Naive B cell (primary cell): ENCODE measurements at regions not wholly inside any gene's neighbourhood (a gene's known extent, or its start where the extent isn't known, plus 50 kb on each side); places are given as distances from the start of the nearest gene placed in this dataset.
"Not testable (repeated sequence)": the region's sequence is repeated elsewhere in the genome, so short reads cannot be mapped to it uniquely, and the experiment has no call there.

Experiments used
- ATAC-seq, 2 donors: fragments of 150-1000 bp; cut with Tn5 transposase; 2 replicates each; pipeline ENCODE4 v1.10.0; 2021; ENCODE audit warnings: low read depth in 2 of 2, mild to moderate bottlenecking in 2 of 2, moderate library complexity in 2 of 2
- DNase-seq: peaks from one replicate; pipeline ENCODE4 v3.0.0; 2022
- H3K27ac Mint-ChIP-seq, 6 donors: one replicate each; pipeline ENCODE4 v1.8.0; 2020 to 2022; ENCODE audit warnings: mild to moderate bottlenecking in 6 of 6, mixed read lengths in 6 of 6, moderate library complexity in 5 of 6, inconsistent platforms in 2 of 6
- H3K27me3 Mint-ChIP-seq, 3 donors: one replicate each; pipeline ENCODE4 v1.8.0; 2021 to 2022; ENCODE audit warnings: mixed read lengths in 3 of 3, mild to moderate bottlenecking in 1 of 3
- H3K36me3 Mint-ChIP-seq, 2 donors: one replicate each; pipeline ENCODE4 v1.8.0; 2020 to 2022; ENCODE audit warnings: mixed read lengths in 2 of 2, inconsistent platforms in 1 of 2, mild to moderate bottlenecking in 1 of 2
- H3K4me1 Mint-ChIP-seq, 3 donors: one replicate each; pipeline ENCODE4 v1.8.0; 2020 to 2022; ENCODE audit warnings: mixed read lengths in 3 of 3, inconsistent platforms in 1 of 3, mild to moderate bottlenecking in 1 of 3, moderate library complexity in 1 of 3
- H3K4me3 Mint-ChIP-seq, 8 donors: one replicate each; pipeline ENCODE4 v1.8.0; 2020 to 2022; ENCODE audit warnings: mild to moderate bottlenecking in 8 of 8, mixed read lengths in 8 of 8, moderate library complexity in 8 of 8, inconsistent platforms in 2 of 8
- H3K9me3 Mint-ChIP-seq, 7 donors: one replicate each; pipeline ENCODE4 v1.8.0; 2020 to 2022; ENCODE audit warnings: mixed read lengths in 7 of 7, mild to moderate bottlenecking in 5 of 7, inconsistent platforms in 2 of 7, moderate library complexity in 1 of 7

GRCh38 chr6:125444006-125444923 is 142.5 kb upstream of the HDDC2 start:
- Mint-ChIP-seq H3K27me3 (peaks cover 0 to 9% (median 7%) of the 10 kb centered on the region in 3 donors), H3K4me3 (no peak overlapping the region), H3K4me1 (peaks cover 0 to 3% (median 0%) of the 10 kb centered on the region in 3 donors), H3K27ac (no peak overlapping the region), H3K36me3 (no peaks in the 10 kb centered on the region), H3K9me3 (no peaks in the 10 kb centered on the region)
- ATAC-seq (no peak), DNase-seq (no peak)

DNA sequence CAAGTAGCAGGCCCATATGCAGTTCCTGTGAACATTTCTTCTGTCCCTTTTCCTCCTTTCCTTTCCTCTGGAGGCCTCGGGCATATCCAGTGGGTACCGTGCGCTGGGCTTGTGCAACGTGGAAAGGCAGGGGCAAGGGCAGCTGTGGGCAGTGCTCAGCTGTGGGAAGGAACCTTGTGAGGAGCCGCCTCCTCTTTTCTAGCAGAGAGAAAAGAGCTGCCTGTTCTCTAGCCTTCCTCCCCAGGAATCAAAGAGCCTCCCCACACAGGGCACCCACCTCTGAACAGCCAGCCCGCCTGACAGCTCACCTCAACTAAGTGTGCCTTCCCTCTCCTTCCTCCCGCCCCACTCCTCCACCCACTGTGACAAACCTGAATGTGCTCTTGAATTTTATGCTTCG is 143.3 kb upstream of the HDDC2 start:
- ATAC-seq (no peak), DNase-seq (no peak)
- Mint-ChIP-seq H3K36me3 (no peaks in the 10 kb centered on the region), H3K9me3 (peaks cover 0 to 4% (median 0%) of the 10 kb centered on the region in 7 donors), H3K4me1 (peaks cover 0 to 3% (median 0%) of the 10 kb centered on the region in 3 donors), H3K27me3 (peaks cover 0 to 9% (median 7%) of the 10 kb centered on the region in 3 donors), H3K27ac (no peak overlapping the region), H3K4me3 (no peak overlapping the region)

GRCh38 chr6:125446011-125446410 is 144.2 kb upstream of the HDDC2 start:
- Mint-ChIP-seq H3K9me3 (peaks cover 0 to 4% (median 0%) of the 10 kb centered on the region in 7 donors), H3K4me3 (no peak overlapping the region), H3K36me3 (no peaks in the 10 kb centered on the region), H3K4me1 (peaks cover 0 to 3% (median 0%) of the 10 kb centered on the region in 3 donors), H3K27ac (no peak overlapping the region), H3K27me3 (peaks cover 0 to 9% (median 7%) of the 10 kb centered on the region in 3 donors)
- no peak for DNase-seq
- ATAC-seq: no peak

- Mint-ChIP-seq H3K36me3 (peaks cover 0 to 6% of the 10 kb centered on the region in 2 donors), H3K27me3 (no peaks in the 10 kb centered on the region), H3K9me3 (peaks cover 10 to 25% (median 12%) of the 10 kb centered on the region in 7 donors), H3K4me3 (no peak overlapping the region), H3K4me1 (peaks cover 0 to 7% (median 0%) of the 10 kb centered on the region in 3 donors), H3K27ac (peak overlapping the region in 2 of 6 donors; percentile 38 to 39)
- no peak for DNase-seq
- ATAC-seq: no peak
These were observed 150.0 kb upstream of the HDDC2 start for GRCh38 chr6:125451750-125452149.

DNA sequence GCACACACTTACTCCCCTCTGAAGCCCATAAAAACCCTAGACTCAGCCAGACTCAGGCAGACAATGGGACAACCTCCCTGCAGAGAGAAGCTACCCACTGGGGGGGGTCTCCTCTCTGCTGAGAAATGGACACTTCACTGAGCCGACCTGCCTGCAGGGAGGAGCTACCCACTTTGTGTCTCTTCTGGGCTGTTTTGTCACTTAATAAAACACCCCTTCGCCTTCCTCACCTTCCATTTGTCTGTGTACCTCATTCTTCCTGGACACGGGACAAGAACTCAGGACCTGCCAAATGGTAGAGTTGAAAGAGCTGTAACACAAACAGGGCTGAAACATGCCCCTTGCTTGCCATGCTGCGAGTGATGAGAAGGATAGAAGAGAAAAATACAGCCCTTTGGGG is 151.7 kb upstream of the HDDC2 start:
- ATAC-seq (no peak), DNase-seq (no peak)
- H3K9me3 Mint-ChIP-seq: peaks cover 11 to 39% (median 24%) of the 10 kb centered on the region in 7 donors
- no peak overlapping the region for H3K4me3 Mint-ChIP-seq
- H3K36me3 Mint-ChIP-seq: peaks cover 0 to 16% of the 10 kb centered on the region in 2 donors
- H3K27me3 Mint-ChIP-seq: no peaks in the 10 kb centered on the region
- H3K4me1 Mint-ChIP-seq: peaks cover 0 to 7% (median 0%) of the 10 kb centered on the region in 3 donors
- no peak overlapping the region for H3K27ac Mint-ChIP-seq

GRCh38 chr6:125454351-125454750 is 152.6 kb upstream of the HDDC2 start:
- ATAC-seq: no peak
- peaks cover 0 to 7% (median 0%) of the 10 kb centered on the region in 3 donors for H3K4me1 Mint-ChIP-seq
- no peak overlapping the region for H3K27ac Mint-ChIP-seq
- no peak for DNase-seq
- no peak overlapping the region for H3K4me3 Mint-ChIP-seq
- peaks cover 0 to 3% (median 0%) of the 10 kb centered on the region in 3 donors for H3K27me3 Mint-ChIP-seq
- peaks cover 7 to 25% of the 10 kb centered on the region in 2 donors for H3K36me3 Mint-ChIP-seq
- H3K9me3 Mint-ChIP-seq: peaks cover 11 to 48% (median 32%) of the 10 kb centered on the region in 7 donors

GRCh38 chr6:125458493-125458892 is 156.7 kb upstream of the HDDC2 start:
- H3K9me3 Mint-ChIP-seq: peaks cover 7 to 52% (median 28%) of the 10 kb centered on the region in 7 donors
- H3K4me3 Mint-ChIP-seq, H3K4me1 Mint-ChIP-seq, H3K27me3 Mint-ChIP-seq, DNase-seq, H3K27ac Mint-ChIP-seq, ATAC-seq: not testable (repeated sequence)
- H3K36me3 Mint-ChIP-seq: peaks cover 7 to 28% of the 10 kb centered on the region in 2 donors

DNA sequence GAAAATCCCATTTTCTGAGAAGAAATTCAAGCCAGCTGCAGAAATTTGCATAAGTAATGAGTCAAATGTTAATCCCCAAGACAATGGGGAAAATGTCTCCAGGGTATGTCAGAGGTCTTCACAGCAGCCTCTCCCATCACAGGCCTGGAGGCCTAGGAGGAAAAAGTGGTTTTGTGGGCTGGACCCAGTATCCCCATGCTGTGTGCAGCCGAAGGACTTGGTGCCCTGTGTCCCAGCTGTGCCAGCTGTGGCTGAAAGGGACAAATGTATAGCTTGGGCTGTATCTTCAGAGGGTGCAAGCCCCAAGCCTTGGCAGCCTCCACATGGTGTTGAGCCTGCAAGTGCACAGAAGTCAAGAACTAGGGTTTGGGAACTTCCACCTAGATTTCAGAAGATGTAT is 163.6 kb upstream of the HDDC2 start:
- DNase-seq, H3K27me3 Mint-ChIP-seq, H3K4me3 Mint-ChIP-seq, H3K4me1 Mint-ChIP-seq, ATAC-seq, H3K27ac Mint-ChIP-seq: not testable (repeated sequence)
- H3K36me3 Mint-ChIP-seq: peaks cover 10 to 29% of the 10 kb centered on the region in 2 donors
- H3K9me3 Mint-ChIP-seq: peaks cover 11 to 30% (median 20%) of the 10 kb centered on the region in 7 donors

DNA sequence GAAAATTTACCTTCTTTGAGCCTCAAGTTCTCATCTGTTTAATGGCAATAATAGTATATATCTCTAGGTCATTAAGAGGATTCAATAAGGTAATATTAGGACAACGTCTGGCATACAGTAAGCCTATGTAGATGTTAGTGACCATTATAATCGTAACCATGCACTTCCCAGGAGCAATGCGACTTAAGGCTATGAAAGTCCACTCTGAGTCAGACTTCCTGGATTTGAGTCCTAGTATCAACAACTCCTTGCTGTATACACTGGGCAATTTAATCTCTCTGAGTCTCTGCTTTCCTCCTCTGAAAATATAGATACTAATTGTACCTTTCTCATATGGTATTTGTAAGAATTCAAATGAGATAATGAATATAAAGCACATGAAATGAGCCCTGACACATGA is 168.1 kb upstream of the HDDC2 start:
- Mint-ChIP-seq H3K36me3 (peaks cover 10 to 23% of the 10 kb centered on the region in 2 donors), H3K9me3 (peaks cover 8 to 25% (median 15%) of the 10 kb centered on the region in 7 donors), H3K4me3 (no peak overlapping the region), H3K27me3 (peaks cover 0 to 16% (median 5%) of the 10 kb centered on the region in 3 donors), H3K27ac (no peak overlapping the region), H3K4me1 (peaks cover 0 to 8% (median 0%) of the 10 kb centered on the region in 3 donors)
- DNase-seq (no peak), ATAC-seq (no peak)

- peaks cover 3 to 12% (median 6%) of the 10 kb centered on the region in 7 donors for H3K9me3 Mint-ChIP-seq
- H3K4me1 Mint-ChIP-seq: peaks cover 0 to 8% (median 0%) of the 10 kb centered on the region in 3 donors
- H3K27ac Mint-ChIP-seq: no peak overlapping the region
- ATAC-seq: no peak
- no peak for DNase-seq
- H3K4me3 Mint-ChIP-seq: no peak overlapping the region
- peaks cover 0 to 16% (median 5%) of the 10 kb centered on the region in 3 donors for H3K27me3 Mint-ChIP-seq
- peaks cover 6 to 10% of the 10 kb centered on the region in 2 donors for H3K36me3 Mint-ChIP-seq
These were observed 169.9 kb upstream of the HDDC2 start for GRCh38 chr6:125471667-125472066.

GRCh38 chr6:125474061-125474460 is 172.3 kb upstream of the HDDC2 start:
- Mint-ChIP-seq H3K27ac (no peak overlapping the region), H3K4me3 (no peak overlapping the region), H3K4me1 (no peaks in the 10 kb centered on the region), H3K36me3 (no peaks in the 10 kb centered on the region), H3K27me3 (peaks cover 0 to 16% (median 5%) of the 10 kb centered on the region in 3 donors), H3K9me3 (no peaks in the 10 kb centered on the region)
- no peak for ATAC-seq
- DNase-seq: no peak

DNA sequence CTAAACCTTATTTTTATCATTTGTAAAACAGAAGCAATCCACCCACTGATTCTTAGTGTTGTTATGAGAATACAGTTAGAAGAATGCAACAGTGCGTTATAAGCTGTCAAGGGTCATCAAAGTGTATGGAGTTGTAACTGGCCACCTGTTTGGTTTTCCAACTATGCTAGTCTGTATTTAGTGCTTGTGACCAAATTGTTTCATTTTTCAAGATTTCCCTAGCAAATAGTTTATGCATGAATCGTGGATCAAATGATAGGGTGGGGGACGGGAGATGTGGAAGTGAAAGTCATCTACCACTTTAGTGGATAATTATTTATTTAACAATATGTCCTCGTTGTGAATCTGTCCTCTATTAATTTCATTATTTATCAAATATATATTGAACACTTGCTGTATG is 175.4 kb upstream of the HDDC2 start:
- Mint-ChIP-seq H3K4me3 (no peak overlapping the region), H3K36me3 (no peaks in the 10 kb centered on the region), H3K9me3 (no peaks in the 10 kb centered on the region), H3K27ac (no peak overlapping the region), H3K4me1 (no peaks in the 10 kb centered on the region), H3K27me3 (no peaks in the 10 kb centered on the region)
- ATAC-seq (no peak), DNase-seq (no peak)

DNA sequence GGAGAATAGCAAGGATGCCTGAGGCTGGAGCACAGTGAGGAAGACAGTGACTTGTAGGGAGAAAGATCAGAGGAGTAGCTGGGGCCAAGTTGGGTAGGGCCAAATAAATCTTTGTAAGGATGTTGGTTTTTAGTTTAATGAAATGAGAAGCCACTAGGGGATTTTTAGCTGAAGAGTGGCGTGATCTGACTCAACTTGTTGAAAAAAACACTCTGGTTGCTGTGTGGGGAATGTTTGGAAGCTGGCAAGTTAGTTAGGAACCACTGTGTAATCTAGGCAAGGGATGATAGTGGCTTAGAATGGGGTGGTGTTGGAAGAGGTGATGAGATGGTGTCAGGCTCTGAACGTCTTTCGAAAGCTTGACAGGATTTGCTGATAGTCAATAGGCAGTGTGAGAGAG is 176.1 kb upstream of the HDDC2 start:
- Mint-ChIP-seq H3K4me3 (no peak overlapping the region), H3K4me1 (no peaks in the 10 kb centered on the region), H3K27ac (no peak overlapping the region), H3K36me3 (no peaks in the 10 kb centered on the region), H3K27me3 (no peaks in the 10 kb centered on the region), H3K9me3 (no peaks in the 10 kb centered on the region)
- no peak for DNase-seq
- no peak for ATAC-seq

DNA sequence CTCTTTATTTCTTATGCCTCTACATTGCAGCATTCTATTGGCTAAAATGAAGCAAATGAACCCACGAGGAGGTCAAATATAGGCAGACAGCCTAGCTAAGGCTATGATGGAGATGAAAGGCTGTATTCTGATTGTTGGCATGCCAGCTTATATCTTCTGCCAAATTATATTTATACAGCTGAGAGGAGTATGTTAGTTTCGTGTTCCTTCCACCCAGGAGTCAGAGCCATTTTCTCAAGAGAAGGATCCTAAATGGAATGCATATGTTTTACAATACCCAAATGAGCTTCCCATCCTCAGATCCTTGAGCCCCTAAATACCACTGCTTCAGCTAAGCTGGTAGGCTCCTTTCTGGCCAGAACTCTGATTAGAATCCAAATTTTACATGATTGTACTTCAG is 178.4 kb upstream of the HDDC2 start:
- DNase-seq (no peak), ATAC-seq (no peak)
- Mint-ChIP-seq H3K4me1 (no peaks in the 10 kb centered on the region), H3K4me3 (no peak overlapping the region), H3K27me3 (peaks cover 0 to 9% (median 0%) of the 10 kb centered on the region in 3 donors), H3K9me3 (peaks cover 0 to 6% (median 0%) of the 10 kb centered on the region in 7 donors), H3K36me3 (peaks cover 0 to 6% of the 10 kb centered on the region in 2 donors), H3K27ac (no peak overlapping the region)
